ENCODE measurements at regions not wholly inside any gene's neighbourhood (a gene's known extent, or its start where the extent isn't known, plus 50 kb on each side); places are given as distances from the start of the nearest gene placed in this dataset.

- TF ChIP-seq TAF1 (IDR thresholded peaks at IDR 0.05; ENCODE audit: borderline replicate concordance, insufficient read depth, low read length): no peak
- TF ChIP-seq POLR2AphosphoS5 (IDR thresholded peaks at IDR 0.05; ENCODE audit: low read depth, low read length): no peak
- TF ChIP-seq REST (IDR thresholded peaks at IDR 0.05; ENCODE audit: insufficient read depth in 1 of 2, low read depth in 2 of 2, low read length in 2 of 2): no peak
- no peak for TF ChIP-seq SIN3A (IDR thresholded peaks at IDR 0.05; ENCODE audit: borderline replicate concordance, insufficient read depth, low read length)
- TF ChIP-seq FOXP2 (optimal IDR thresholded peaks at IDR 0.05; ENCODE audit: borderline replicate concordance, extremely low read depth, extremely low read length, insufficient read depth): no peak
Observed at GRCh38 chr1:194176212-194176611, 989.8 kb upstream of the B3GALT2 start.

GRCh38 chr1:194175251-194175650 lies 988.8 kb upstream of the B3GALT2 start:
- no peak for TF ChIP-seq TAF1 (IDR thresholded peaks at IDR 0.05; ENCODE audit: borderline replicate concordance, insufficient read depth, low read length)
- TF ChIP-seq POLR2AphosphoS5 (IDR thresholded peaks at IDR 0.05; ENCODE audit: low read depth, low read length): no peak
- no peak for TF ChIP-seq SIN3A (IDR thresholded peaks at IDR 0.05; ENCODE audit: borderline replicate concordance, insufficient read depth, low read length)
- no peak for TF ChIP-seq FOXP2 (optimal IDR thresholded peaks at IDR 0.05; ENCODE audit: borderline replicate concordance, extremely low read depth, extremely low read length, insufficient read depth)
- TF ChIP-seq REST (IDR thresholded peaks at IDR 0.05; ENCODE audit: insufficient read depth in 1 of 2, low read depth in 2 of 2, low read length in 2 of 2): no peak

- no peak for TF ChIP-seq SIN3A (IDR thresholded peaks at IDR 0.05; ENCODE audit: borderline replicate concordance, insufficient read depth, low read length)
- no peak for TF ChIP-seq REST (IDR thresholded peaks at IDR 0.05; ENCODE audit: insufficient read depth in 1 of 2, low read depth in 2 of 2, low read length in 2 of 2)
- no peak for TF ChIP-seq FOXP2 (optimal IDR thresholded peaks at IDR 0.05; ENCODE audit: borderline replicate concordance, extremely low read depth, extremely low read length, insufficient read depth)
- no peak for TF ChIP-seq POLR2AphosphoS5 (IDR thresholded peaks at IDR 0.05; ENCODE audit: low read depth, low read length)
- TF ChIP-seq TAF1 (IDR thresholded peaks at IDR 0.05; ENCODE audit: borderline replicate concordance, insufficient read depth, low read length): no peak
Observed at GRCh38 chr1:194174528-194174927, 988.1 kb upstream of the B3GALT2 start.

- TF ChIP-seq SIN3A (IDR thresholded peaks at IDR 0.05; ENCODE audit: borderline replicate concordance, insufficient read depth, low read length) (no peak), FOXP2 (optimal IDR thresholded peaks at IDR 0.05; ENCODE audit: borderline replicate concordance, extremely low read depth, extremely low read length, insufficient read depth) (no peak), POLR2AphosphoS5 (IDR thresholded peaks at IDR 0.05; ENCODE audit: low read depth, low read length) (no peak), TAF1 (IDR thresholded peaks at IDR 0.05; ENCODE audit: borderline replicate concordance, insufficient read depth, low read length) (no peak), REST (IDR thresholded peaks at IDR 0.05; ENCODE audit: insufficient read depth in 1 of 2, low read depth in 2 of 2, low read length in 2 of 2) (no peak)
Observed at GRCh38 chr1:194171596-194171995, 985.2 kb upstream of the B3GALT2 start.
